ENCODE measurements at regions not wholly inside any gene's neighbourhood (a gene's known extent, or its start where the extent isn't known, plus 50 kb on each side); places are given as distances from the start of the nearest gene placed in this dataset.

GRCh38 chrX:39527025-39527424 is 570.7 kb downstream of the BCOR start:
- TF ChIP-seq CTCF (conservative IDR thresholded peaks at IDR 0.05), result no peak
- H3K27ac ChIP-seq, result no peak overlapping the region

- H3K27ac ChIP-seq, result no peak overlapping the region
These were observed 569.4 kb downstream of the BCOR start for GRCh38 chrX:39528161-39528916.

DNA sequence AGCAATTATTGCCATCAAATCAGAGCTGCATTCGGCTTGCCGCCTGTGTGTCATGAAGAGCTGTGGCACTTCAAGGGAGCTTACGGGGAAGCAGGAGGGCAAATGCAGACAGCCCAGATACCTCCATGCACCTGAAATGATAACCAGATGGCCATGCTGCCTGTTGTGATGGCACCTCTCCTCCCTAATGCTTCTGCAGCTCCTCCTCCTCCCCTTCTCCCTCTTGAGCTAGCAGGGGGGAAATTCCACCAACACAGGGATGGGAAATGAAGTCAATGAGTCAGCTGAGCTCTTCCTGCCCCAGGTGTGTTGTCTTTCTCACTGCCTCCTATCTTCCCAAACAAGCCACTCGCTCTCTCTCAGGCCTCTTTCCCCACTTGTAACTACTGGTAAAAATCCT is 565.0 kb downstream of the BCOR start:
- no peak for TF ChIP-seq CTCF (conservative IDR thresholded peaks at IDR 0.05)

More at GRCh38 chrX:39528161-39528916, 569.4 kb downstream of the BCOR start:
- TF ChIP-seq CTCF (conservative IDR thresholded peaks at IDR 0.05), result no peak

DNA sequence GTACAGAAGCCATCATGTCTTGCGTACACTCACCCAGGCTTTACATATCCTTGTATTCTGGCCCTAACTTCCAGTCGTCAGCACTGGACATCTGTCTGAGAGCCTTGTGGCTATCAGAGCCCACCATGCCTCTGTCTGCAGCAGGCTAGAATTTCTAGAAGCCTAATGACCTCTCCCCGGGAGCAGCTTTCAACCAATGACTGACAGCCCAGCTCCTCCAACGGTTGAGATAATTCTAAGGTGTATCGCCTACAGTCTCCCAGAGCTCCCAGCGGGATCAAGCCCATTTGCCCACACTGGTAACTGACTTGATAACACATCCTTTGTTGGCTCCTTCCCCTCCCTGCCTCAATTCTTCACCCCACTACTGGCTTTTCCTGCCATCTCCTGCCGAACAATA is 562.8 kb downstream of the BCOR start:
- no peak overlapping the region for H3K27ac ChIP-seq
- TF ChIP-seq CTCF (conservative IDR thresholded peaks at IDR 0.05), result no peak

More for the DNA sequence above, 565.0 kb downstream of the BCOR start:
- H3K27ac ChIP-seq, result no peak overlapping the region

DNA sequence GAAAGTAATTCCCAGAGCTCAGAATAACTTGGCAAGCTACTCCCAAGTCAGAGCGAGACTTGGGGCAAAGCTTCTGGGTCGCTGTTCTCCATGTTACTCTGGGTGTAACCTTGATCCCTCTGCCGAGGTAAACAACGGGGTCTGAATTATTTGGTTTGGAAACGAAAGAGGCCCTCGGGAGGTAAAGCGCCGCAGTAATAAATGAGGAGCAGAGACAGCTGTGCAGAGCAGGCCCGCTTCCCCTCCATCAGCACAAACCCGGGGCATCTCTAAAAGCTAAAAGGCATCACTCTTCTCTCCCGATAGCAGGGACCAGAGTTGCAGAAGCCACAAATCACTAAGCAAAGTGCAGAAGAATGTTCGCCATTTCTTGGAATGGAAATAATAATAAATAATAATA is 561.5 kb downstream of the BCOR start:
- H3K27ac ChIP-seq, result no peak overlapping the region

GRCh38 chrX:39541881-39542280 is 555.9 kb downstream of the BCOR start:
- TF ChIP-seq CTCF (conservative IDR thresholded peaks at IDR 0.05), result no peak
- H3K27ac ChIP-seq, result no peak overlapping the region

More for the DNA sequence above, 561.5 kb downstream of the BCOR start:
- no peak for TF ChIP-seq CTCF (conservative IDR thresholded peaks at IDR 0.05)

- H3K27ac ChIP-seq, result no peak overlapping the region
- no peak for TF ChIP-seq CTCF (conservative IDR thresholded peaks at IDR 0.05)
These were observed 555.4 kb downstream of the BCOR start for GRCh38 chrX:39542316-39542715.

All from VCaP (cell line).